ENCODE measurements at regions not wholly inside any gene's neighbourhood (a gene's known extent, or its start where the extent isn't known, plus 50 kb on each side); places are given as distances from the start of the nearest gene placed in this dataset.

GRCh38 chr15:95444860-95445259 lies 885.6 kb upstream of the NR2F2 start:
- DNase-seq (no peak), ATAC-seq (no peak)
- Histone ChIP-seq H3K9me3 (no peaks in the 10 kb centered on the region), H3K4me1 (no peaks in the 10 kb centered on the region), H3K36me3 (replicated peaks in 1 of 2; ENCODE audit: insufficient read depth in 1 of 2, low read depth in 2 of 2) (no peaks in the 10 kb centered on the region), H3K27ac (no peak overlapping the region), H3K4me3 (no peak overlapping the region), H3K27me3 (no peaks in the 10 kb centered on the region)
- TF ChIP-seq POLR2A (IDR thresholded peaks at IDR 0.05): no peak
- TF ChIP-seq, protein P1, sequence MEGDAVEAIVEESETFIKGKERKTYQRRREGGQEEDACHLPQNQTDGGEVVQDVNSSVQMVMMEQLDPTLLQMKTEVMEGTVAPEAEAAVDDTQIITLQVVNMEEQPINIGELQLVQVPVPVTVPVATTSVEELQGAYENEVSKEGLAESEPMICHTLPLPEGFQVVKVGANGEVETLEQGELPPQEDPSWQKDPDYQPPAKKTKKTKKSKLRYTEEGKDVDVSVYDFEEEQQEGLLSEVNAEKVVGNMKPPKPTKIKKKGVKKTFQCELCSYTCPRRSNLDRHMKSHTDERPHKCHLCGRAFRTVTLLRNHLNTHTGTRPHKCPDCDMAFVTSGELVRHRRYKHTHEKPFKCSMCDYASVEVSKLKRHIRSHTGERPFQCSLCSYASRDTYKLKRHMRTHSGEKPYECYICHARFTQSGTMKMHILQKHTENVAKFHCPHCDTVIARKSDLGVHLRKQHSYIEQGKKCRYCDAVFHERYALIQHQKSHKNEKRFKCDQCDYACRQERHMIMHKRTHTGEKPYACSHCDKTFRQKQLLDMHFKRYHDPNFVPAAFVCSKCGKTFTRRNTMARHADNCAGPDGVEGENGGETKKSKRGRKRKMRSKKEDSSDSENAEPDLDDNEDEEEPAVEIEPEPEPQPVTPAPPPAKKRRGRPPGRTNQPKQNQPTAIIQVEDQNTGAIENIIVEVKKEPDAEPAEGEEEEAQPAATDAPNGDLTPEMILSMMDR (IDR thresholded peaks at IDR 0.05): no peak
- 48 to 66% methylated on average over 4 of the region's 4 CpGs for WGBS, 2 donors
- intact Hi-C loops (cut with DNase I): no loop called here

GRCh38 chr15:95446854-95447253 lies 883.6 kb upstream of the NR2F2 start:
- Histone ChIP-seq H3K9me3 (no peaks in the 10 kb centered on the region), H3K4me1 (no peaks in the 10 kb centered on the region), H3K27me3 (no peaks in the 10 kb centered on the region), H3K4me3 (no peak overlapping the region), H3K27ac (no peak overlapping the region), H3K36me3 (replicated peaks in 1 of 2; ENCODE audit: insufficient read depth in 1 of 2, low read depth in 2 of 2) (no peaks in the 10 kb centered on the region)
- DNase-seq: no peak
- intact Hi-C loops (cut with DNase I): no loop called here
- TF ChIP-seq, protein P1 (IDR thresholded peaks at IDR 0.05): no peak
- no peak for TF ChIP-seq POLR2A (IDR thresholded peaks at IDR 0.05)
- no peak for ATAC-seq
- WGBS, 2 donors: 39 to 52% methylated on average over 2 of the region's 2 CpGs

DNA sequence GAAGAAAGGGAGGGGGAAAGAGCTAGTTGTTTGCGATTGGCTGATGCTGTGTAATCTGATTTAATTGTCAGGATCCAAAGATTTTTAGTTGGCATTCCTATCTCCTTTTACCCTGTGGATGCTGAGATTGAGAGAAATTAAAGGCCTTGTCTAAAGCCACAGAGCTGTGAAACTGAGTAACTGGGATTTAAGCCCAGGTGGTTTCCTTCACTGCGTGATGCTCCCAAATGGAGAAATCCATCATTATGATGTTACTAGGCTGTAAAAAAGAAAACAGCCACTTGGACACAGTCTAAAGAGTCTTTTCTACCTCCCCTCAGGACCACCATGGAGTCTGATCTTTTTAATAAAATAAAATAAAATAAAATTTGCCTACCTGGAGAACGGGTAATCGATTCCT lies 883.0 kb upstream of the NR2F2 start:
- TF ChIP-seq, protein P1 (IDR thresholded peaks at IDR 0.05): no peak
- TF ChIP-seq POLR2A (IDR thresholded peaks at IDR 0.05): no peak
- no peak for DNase-seq
- no peak overlapping the region for H3K4me3 ChIP-seq
- WGBS, 2 donors: 85 to 86% methylated on average over 4 of the region's 4 CpGs
- H3K9me3 ChIP-seq: no peaks in the 10 kb centered on the region
- H3K27me3 ChIP-seq: no peaks in the 10 kb centered on the region
- no peak overlapping the region for H3K27ac ChIP-seq
- H3K36me3 ChIP-seq (replicated peaks in 1 of 2; ENCODE audit: insufficient read depth in 1 of 2, low read depth in 2 of 2): no peaks in the 10 kb centered on the region
- no peak for ATAC-seq
- H3K4me1 ChIP-seq: no peaks in the 10 kb centered on the region
- intact Hi-C loops (cut with DNase I): no loop called here

- no peaks in the 10 kb centered on the region for H3K4me1 ChIP-seq
- 67 to 80% methylated on average over 2 of the region's 2 CpGs for WGBS, 2 donors
- no peak overlapping the region for H3K27ac ChIP-seq
- ATAC-seq (no peak), DNase-seq (no peak)
- no peaks in the 10 kb centered on the region for H3K36me3 ChIP-seq (replicated peaks in 1 of 2; ENCODE audit: insufficient read depth in 1 of 2, low read depth in 2 of 2)
- TF ChIP-seq, protein P1 (IDR thresholded peaks at IDR 0.05): no peak
- TF ChIP-seq POLR2A (IDR thresholded peaks at IDR 0.05): no peak
- no peaks in the 10 kb centered on the region for H3K9me3 ChIP-seq
- intact Hi-C loops (cut with DNase I): no loop called here
- no peak overlapping the region for H3K4me3 ChIP-seq
- H3K27me3 ChIP-seq: no peaks in the 10 kb centered on the region
These were observed 881.8 kb upstream of the NR2F2 start for GRCh38 chr15:95448531-95449229.

- no peak for ATAC-seq
- 58 to 61% methylated on average over 2 of the region's 2 CpGs for WGBS, 2 donors
- intact Hi-C loops (cut with DNase I): no loop called here
- no peaks in the 10 kb centered on the region for H3K9me3 ChIP-seq
- no peaks in the 10 kb centered on the region for H3K27me3 ChIP-seq
- H3K4me1 ChIP-seq: no peaks in the 10 kb centered on the region
- H3K27ac ChIP-seq: no peak overlapping the region
- no peaks in the 10 kb centered on the region for H3K36me3 ChIP-seq (replicated peaks in 1 of 2; ENCODE audit: insufficient read depth in 1 of 2, low read depth in 2 of 2)
- DNase-seq: no peak
- no peak overlapping the region for H3K4me3 ChIP-seq
- TF ChIP-seq POLR2A (IDR thresholded peaks at IDR 0.05): no peak
- TF ChIP-seq, protein P1 (IDR thresholded peaks at IDR 0.05): no peak
These were observed 881.3 kb upstream of the NR2F2 start for GRCh38 chr15:95449230-95449628.

All from body of pancreas (tissue), 4 donors.